ENCODE measurements at regions not wholly inside any gene's neighbourhood (a gene's known extent, or its start where the extent isn't known, plus 50 kb on each side); places are given as distances from the start of the nearest gene placed in this dataset.

- no peak for DNase-seq (ENCODE audit: low read depth)
Observed at GRCh38 chr22:27538666-27539065, 262.9 kb downstream of the MN1 start.

GRCh38 chr22:27540247-27540646 is 261.3 kb downstream of the MN1 start:
- no peak for DNase-seq (ENCODE audit: low read depth)

- DNase-seq (ENCODE audit: low read depth): no peak
Observed at GRCh38 chr22:27540656-27541396, 260.7 kb downstream of the MN1 start.

- DNase-seq (ENCODE audit: low read depth): no peak
Observed at GRCh38 chr22:27541836-27542235, 259.7 kb downstream of the MN1 start.

GRCh38 chr22:27542602-27543001 is 259.0 kb downstream of the MN1 start:
- DNase-seq (ENCODE audit: low read depth): no peak

- DNase-seq (ENCODE audit: low read depth): no peak
Observed at GRCh38 chr22:27543460-27543859, 258.1 kb downstream of the MN1 start.

- DNase-seq (ENCODE audit: low read depth): no peak
Observed at GRCh38 chr22:27545085-27545484, 256.5 kb downstream of the MN1 start.

GRCh38 chr22:27546157-27546935 is 255.2 kb downstream of the MN1 start:
- no peak for DNase-seq (ENCODE audit: low read depth)

- DNase-seq (ENCODE audit: low read depth): no peak
Observed at GRCh38 chr22:27551402-27551801, 250.2 kb downstream of the MN1 start.

GRCh38 chr22:27552176-27552575 is 249.4 kb downstream of the MN1 start:
- DNase-seq (ENCODE audit: low read depth): no peak

GRCh38 chr22:27552863-27553262 is 248.7 kb downstream of the MN1 start:
- no peak for DNase-seq (ENCODE audit: low read depth)

GRCh38 chr22:27554106-27554811 is 247.3 kb downstream of the MN1 start:
- no peak for DNase-seq (ENCODE audit: low read depth)

- no peak for DNase-seq (ENCODE audit: low read depth)
Observed at GRCh38 chr22:27554841-27555456, 246.6 kb downstream of the MN1 start.

- DNase-seq (ENCODE audit: low read depth): no peak
Observed at GRCh38 chr22:27556371-27556770, 245.2 kb downstream of the MN1 start.

- no peak for DNase-seq (ENCODE audit: low read depth)
Observed at GRCh38 chr22:27557286-27558008, 244.1 kb downstream of the MN1 start.

GRCh38 chr22:27558658-27559371 is 242.7 kb downstream of the MN1 start:
- no peak for DNase-seq (ENCODE audit: low read depth)

GRCh38 chr22:27560781-27561180 is 240.8 kb downstream of the MN1 start:
- DNase-seq (ENCODE audit: low read depth): no peak

- no peak for DNase-seq (ENCODE audit: low read depth)
Observed at GRCh38 chr22:27561286-27561904, 240.2 kb downstream of the MN1 start.

- DNase-seq (ENCODE audit: low read depth): no peak
Observed at GRCh38 chr22:27564806-27565205, 236.8 kb downstream of the MN1 start.

- DNase-seq (ENCODE audit: low read depth): no peak
Observed at GRCh38 chr22:27566602-27567001, 235.0 kb downstream of the MN1 start.

GRCh38 chr22:27568265-27568664 is 233.3 kb downstream of the MN1 start:
- DNase-seq (ENCODE audit: low read depth): no peak

Measured in T follicular helper cell (primary cell).